ENCODE measurements at regions not wholly inside any gene's neighbourhood (a gene's known extent, or its start where the extent isn't known, plus 50 kb on each side); places are given as distances from the start of the nearest gene placed in this dataset.

DNA sequence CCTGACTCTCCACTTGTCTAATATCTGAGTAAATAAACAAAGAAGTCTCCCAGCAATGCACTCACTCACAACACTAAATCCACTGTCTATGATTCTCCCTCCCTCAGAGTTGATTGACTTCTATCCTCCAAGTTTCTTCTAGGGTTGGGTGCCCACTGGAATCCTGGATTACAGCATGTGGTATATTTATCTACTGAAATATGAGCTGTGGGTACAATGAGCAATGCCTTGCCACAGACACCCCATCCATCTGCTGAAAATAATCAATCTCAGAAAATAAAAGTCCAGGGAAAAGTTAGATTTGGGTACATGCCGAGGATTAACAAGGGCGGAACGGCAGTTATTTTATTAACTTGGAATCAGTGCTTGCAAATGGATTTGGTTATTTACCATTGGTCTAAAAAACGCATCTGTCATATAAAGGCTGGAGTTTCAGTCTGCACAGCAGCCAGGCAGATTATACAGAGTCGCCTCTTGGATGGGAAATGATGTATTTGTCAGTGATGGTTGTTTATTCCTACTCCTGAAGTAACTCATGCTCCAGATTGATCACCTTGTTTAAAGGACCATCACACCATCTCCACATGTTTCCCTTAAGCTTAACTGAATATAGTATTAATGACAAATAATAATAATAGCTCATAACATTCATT is 193.9 kb upstream of the SOX9 start:
- in situ Hi-C loops (cut with HindIII; ENCODE audit: low sequenced_read_pairs), result no loop called here
- TF ChIP-seq, protein P1, sequence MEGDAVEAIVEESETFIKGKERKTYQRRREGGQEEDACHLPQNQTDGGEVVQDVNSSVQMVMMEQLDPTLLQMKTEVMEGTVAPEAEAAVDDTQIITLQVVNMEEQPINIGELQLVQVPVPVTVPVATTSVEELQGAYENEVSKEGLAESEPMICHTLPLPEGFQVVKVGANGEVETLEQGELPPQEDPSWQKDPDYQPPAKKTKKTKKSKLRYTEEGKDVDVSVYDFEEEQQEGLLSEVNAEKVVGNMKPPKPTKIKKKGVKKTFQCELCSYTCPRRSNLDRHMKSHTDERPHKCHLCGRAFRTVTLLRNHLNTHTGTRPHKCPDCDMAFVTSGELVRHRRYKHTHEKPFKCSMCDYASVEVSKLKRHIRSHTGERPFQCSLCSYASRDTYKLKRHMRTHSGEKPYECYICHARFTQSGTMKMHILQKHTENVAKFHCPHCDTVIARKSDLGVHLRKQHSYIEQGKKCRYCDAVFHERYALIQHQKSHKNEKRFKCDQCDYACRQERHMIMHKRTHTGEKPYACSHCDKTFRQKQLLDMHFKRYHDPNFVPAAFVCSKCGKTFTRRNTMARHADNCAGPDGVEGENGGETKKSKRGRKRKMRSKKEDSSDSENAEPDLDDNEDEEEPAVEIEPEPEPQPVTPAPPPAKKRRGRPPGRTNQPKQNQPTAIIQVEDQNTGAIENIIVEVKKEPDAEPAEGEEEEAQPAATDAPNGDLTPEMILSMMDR (IDR thresholded peaks at IDR 0.05; ENCODE audit: low read depth, low read length, missing control alignments), result no peak
- DNase-seq (ENCODE audit: low read depth), result no peak
- no peak overlapping the region for H3K4me3 ChIP-seq (ENCODE audit: low read depth, low read length)

DNA sequence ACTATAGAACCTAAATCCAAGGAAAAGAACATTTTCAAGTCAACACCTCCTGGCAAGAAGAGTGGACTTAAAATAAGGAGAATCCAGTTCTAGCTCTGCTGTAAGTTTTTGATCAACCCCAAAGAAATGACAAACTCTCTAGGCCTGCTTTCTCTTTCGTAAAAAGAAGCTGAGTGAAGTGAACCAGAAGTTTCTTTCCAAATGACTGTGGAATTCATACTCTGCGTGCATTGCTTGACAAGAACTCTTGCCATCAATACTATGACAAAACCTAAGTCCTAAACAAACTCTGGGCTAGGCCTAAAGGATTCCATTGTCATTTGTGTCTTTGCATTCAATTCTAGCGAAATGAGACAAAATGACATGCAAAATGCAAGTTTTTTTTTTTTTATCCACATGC is 187.5 kb upstream of the SOX9 start:
- in situ Hi-C loops (cut with HindIII; ENCODE audit: low sequenced_read_pairs), result no loop called here
- TF ChIP-seq, protein P1 (IDR thresholded peaks at IDR 0.05; ENCODE audit: low read depth, low read length, missing control alignments), result no peak
- no peak for DNase-seq (ENCODE audit: low read depth)
- no peak overlapping the region for H3K4me3 ChIP-seq (ENCODE audit: low read depth, low read length)

DNA sequence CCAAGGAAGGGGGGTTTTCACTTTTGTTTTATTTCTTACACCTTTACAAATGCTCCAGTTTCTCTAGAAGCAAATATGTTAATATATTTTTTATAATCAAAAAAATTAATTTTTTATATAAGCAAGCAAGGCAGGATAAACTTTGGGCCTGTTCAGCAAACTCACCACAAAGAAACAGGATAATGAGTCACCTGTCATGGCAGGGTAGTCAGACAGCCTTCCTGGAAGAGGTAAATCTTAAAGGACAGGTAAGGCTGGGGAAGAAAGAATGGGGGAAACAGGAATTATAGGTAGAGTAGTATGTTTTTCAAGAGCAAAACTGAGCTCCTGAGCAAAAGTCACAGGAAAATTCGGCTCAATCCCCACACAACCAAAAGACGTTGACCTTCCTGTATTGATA is 186.3 kb upstream of the SOX9 start:
- in situ Hi-C loops (cut with HindIII; ENCODE audit: low sequenced_read_pairs), result no loop called here
- no peak overlapping the region for H3K4me3 ChIP-seq (ENCODE audit: low read depth, low read length)
- DNase-seq (ENCODE audit: low read depth), result no peak
- TF ChIP-seq, protein P1 (IDR thresholded peaks at IDR 0.05; ENCODE audit: low read depth, low read length, missing control alignments), result no peak

DNA sequence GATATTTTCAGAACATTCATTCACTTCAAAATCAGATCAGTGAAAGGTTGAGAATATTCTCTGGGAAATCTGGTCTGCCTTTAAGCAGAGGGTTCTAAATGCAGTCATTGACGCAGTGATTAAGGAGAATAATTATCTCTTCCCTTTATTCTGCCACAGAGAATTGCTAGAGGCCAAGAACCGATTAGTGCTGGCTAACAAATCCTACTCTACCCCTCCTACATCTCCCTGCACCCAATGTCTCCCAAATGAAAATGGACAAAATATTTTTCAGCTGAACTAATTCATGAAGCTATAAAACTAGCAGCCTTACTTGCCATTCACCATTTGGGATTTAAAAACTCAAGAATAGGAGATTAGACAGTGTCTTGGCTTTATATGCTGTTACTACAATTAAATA is 185.5 kb upstream of the SOX9 start:
- DNase-seq (ENCODE audit: low read depth), result no peak
- TF ChIP-seq, protein P1 (IDR thresholded peaks at IDR 0.05; ENCODE audit: low read depth, low read length, missing control alignments), result no peak
- H3K4me3 ChIP-seq (ENCODE audit: low read depth, low read length), result no peak overlapping the region
- in situ Hi-C loops (cut with HindIII; ENCODE audit: low sequenced_read_pairs), result no loop called here

DNA sequence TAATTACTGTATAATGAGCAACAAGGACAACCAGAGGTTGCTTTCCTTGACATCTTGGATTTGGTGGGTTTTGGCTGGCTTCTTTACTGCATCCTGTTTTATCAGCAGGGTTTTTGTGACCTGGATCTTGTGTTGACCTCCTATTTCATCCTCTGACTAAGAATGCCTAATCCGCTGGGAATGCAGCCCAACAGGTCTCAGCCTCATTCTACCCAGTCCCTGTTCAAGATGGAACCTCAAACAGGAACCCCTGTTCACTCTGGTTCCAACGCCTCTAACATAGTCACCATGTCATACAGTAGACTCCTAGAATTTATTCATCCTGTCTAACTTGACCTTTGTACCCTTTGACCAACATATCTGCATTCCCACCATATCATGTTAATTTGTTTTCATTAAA is 183.8 kb upstream of the SOX9 start:
- no peak for DNase-seq (ENCODE audit: low read depth)
- in situ Hi-C loops (cut with HindIII; ENCODE audit: low sequenced_read_pairs), result no loop called here
- H3K4me3 ChIP-seq (ENCODE audit: low read depth, low read length), result no peak overlapping the region
- TF ChIP-seq, protein P1 (IDR thresholded peaks at IDR 0.05; ENCODE audit: low read depth, low read length, missing control alignments), result no peak

DNA sequence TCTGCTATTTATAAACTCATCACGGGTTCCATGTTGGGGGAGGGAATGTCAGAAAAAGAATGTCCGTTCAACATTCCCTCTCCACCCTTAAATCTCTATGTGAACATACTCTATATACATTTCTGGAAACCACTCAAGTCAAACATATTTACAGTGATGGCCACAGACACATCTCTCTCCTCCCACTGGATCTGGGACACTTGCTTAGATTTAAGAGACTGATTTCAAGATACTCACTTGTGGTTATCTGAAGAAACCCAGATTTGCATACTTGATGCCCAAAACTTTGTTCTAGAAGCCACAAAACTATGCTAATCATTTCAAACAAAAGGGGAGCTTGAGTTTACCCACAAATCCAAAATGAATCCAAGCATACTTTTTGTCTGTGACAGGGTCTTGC is 182.9 kb upstream of the SOX9 start:
- in situ Hi-C loops (cut with HindIII; ENCODE audit: low sequenced_read_pairs), result no loop called here

More for the DNA sequence above, 182.9 kb upstream of the SOX9 start:
- TF ChIP-seq, protein P1 (IDR thresholded peaks at IDR 0.05; ENCODE audit: low read depth, low read length, missing control alignments), result no peak
- H3K4me3 ChIP-seq (ENCODE audit: low read depth, low read length), result no peak overlapping the region
- DNase-seq (ENCODE audit: low read depth), result no peak

Measured in astrocyte of the cerebellum (primary cell).